Activated CD4-positive, alpha-beta memory T cell treated with anti-CD3 and anti-CD28 coated beads, Interleukin-2, amount 10 ng/mL, durations not matched to agents 7 days and 5 days (primary cell): ENCODE measurements at regions not wholly inside any gene's neighbourhood (a gene's known extent, or its start where the extent isn't known, plus 50 kb on each side); places are given as distances from the start of the nearest gene placed in this dataset.

ENCODE experiments used
- CTCF ChIA-PET: fragments of 350-600 bp; sonication (Branson Sonifier 250); formaldehyde crosslinking; loops from one replicate; lab custom pipeline; 2021; ENCODE audit warnings: antibody characterized with exemption, inconsistent platforms; lab: Charles Lee
- POLR2A ChIA-PET: fragments of 350-600 bp; sonication (Branson Sonifier 250); formaldehyde crosslinking; loops from one replicate; lab custom pipeline; 2021; ENCODE audit warnings: antibody characterized with exemption; lab: Charles Lee
- DNase-seq: peaks from one replicate; pipeline ENCODE4 v3.0.0-alpha.2; 2020
- H3K27ac Mint-ChIP-seq: one replicate; pipeline ENCODE4 v1.8.0; 2021; ENCODE audit warnings: mild to moderate bottlenecking, mixed read lengths
- H3K27me3 Mint-ChIP-seq: one replicate; pipeline ENCODE4 v1.8.0; 2021; ENCODE audit warnings: mixed read lengths
- H3K36me3 Mint-ChIP-seq: one replicate; pipeline ENCODE4 v1.8.0; 2021; ENCODE audit warnings: low read depth, mixed read lengths
- H3K4me1 Mint-ChIP-seq: one replicate; pipeline ENCODE4 v1.8.0; 2021; ENCODE audit warnings: mixed read lengths
- H3K4me3 Mint-ChIP-seq: one replicate; pipeline ENCODE4 v1.8.0; 2021; ENCODE audit warnings: mild to moderate bottlenecking, mixed read lengths
- H3K9me3 Mint-ChIP-seq: one replicate; pipeline ENCODE4 v1.8.0; 2021; ENCODE audit warnings: mixed read lengths

GRCh38 chr7:7060828-7061599, 121.3 kb upstream of the C1GALT1 start:
- Mint-ChIP-seq H3K9me3 (no peaks in the 10 kb centered on the region), H3K27me3 (no peaks in the 10 kb centered on the region), H3K36me3 (no peaks in the 10 kb centered on the region), H3K4me1 (no peaks in the 10 kb centered on the region), H3K27ac (no peak overlapping the region), H3K4me3 (no peak overlapping the region)
- ChIA-PET POLR2A (no interaction called here), CTCF (no interaction called here)
- no peak for DNase-seq

DNA sequence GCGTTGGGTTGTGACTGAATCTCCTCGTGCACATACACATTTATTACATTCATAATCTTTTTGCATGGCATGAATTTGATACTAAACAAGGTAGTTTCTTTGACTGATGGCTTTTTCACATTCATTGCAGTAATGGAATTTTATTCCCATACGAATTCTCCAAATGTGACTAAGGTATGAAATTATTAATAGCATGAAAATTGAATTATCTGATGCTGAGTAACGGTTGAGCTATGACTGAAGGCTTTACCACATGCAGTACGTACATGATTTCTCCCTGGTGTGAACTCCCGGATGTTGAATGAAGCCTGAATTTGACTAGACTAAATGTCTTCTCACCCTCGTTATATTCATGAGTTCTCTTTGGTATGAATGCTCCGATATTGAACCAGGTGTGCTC, 104.4 kb upstream of the C1GALT1 start:
- Mint-ChIP-seq H3K4me3 (no peak overlapping the region), H3K4me1 (no peaks in the 10 kb centered on the region), H3K36me3 (no peaks in the 10 kb centered on the region), H3K27me3 (no peaks in the 10 kb centered on the region), H3K27ac (no peak overlapping the region), H3K9me3 (no peaks in the 10 kb centered on the region)
- ChIA-PET POLR2A (no interaction called here), CTCF (no interaction called here)
- no peak for DNase-seq

DNA sequence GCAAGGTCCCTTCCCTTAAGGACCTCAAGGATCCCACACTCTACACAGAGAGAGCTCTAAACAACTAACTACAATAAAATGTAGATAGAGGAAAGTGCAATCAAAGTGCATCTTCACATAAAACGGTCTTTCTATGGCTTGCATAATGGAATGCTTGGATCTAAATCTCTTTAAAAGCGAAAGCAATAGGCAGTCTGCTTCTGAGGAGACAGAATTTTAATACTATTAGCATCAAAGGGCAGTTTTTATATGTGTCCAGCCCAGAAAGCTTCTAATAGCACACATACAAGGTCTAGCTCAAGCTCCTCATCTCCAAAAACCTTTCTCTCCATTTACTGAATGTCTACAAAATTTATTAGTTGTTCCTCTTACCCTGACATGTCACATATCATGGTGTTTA, 101.5 kb upstream of the C1GALT1 start:
- ChIA-PET CTCF (no interaction called here), POLR2A (no interaction called here)
- Mint-ChIP-seq H3K4me3 (no peak overlapping the region), H3K9me3 (peaks cover 2% of the 10 kb centered on the region), H3K36me3 (peaks cover 3% of the 10 kb centered on the region), H3K27ac (no peak overlapping the region), H3K4me1 (peaks cover 2% of the 10 kb centered on the region), H3K27me3 (peaks cover 3% of the 10 kb centered on the region)
- DNase-seq = no peak

GRCh38 chr7:7090460-7090859, 91.9 kb upstream of the C1GALT1 start:
- Mint-ChIP-seq H3K4me3 (no peak overlapping the region), H3K9me3 (peaks cover 7% of the 10 kb centered on the region), H3K36me3 (no peaks in the 10 kb centered on the region), H3K4me1 (no peaks in the 10 kb centered on the region), H3K27ac (no peak overlapping the region), H3K27me3 (peaks cover 11% of the 10 kb centered on the region)
- CTCF ChIA-PET = interaction anchor here (1.5 kb wide), 1 partner anchor 9 kb away, joined by 3 read pairs; no protein-coding TSS in a partner anchor
- DNase-seq = no peak
- POLR2A ChIA-PET = no interaction called here

DNA sequence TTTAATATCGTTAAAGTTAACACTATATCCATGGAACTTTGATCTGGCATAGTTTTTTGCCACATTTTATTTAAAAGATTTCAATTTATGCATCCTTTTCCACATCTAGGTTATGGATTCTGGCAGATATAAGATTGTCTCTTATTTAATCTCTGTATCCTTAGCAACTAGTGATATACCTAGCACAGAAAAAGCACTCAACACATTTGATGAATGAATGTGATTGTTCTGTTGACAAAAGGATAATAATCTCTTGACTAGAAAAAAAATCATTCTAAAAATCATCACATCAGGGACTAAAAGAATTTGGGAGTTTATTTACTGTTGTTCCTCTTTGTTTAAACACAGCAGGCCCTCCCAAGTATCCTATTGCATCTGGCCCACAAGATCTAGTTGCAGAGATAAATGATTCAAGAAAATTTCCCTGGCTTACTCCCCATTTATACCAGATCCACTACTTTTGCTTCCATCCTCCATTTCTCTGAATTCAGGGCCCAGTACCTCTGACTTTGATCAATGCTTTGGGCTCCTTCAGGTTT, 84.0 kb upstream of the C1GALT1 start:
- no peak overlapping the region for H3K4me3 Mint-ChIP-seq
- H3K4me1 Mint-ChIP-seq = peaks cover 4% of the 10 kb centered on the region
- DNase-seq = no peak
- H3K27me3 Mint-ChIP-seq = peaks cover 3% of the 10 kb centered on the region
- CTCF ChIA-PET = no interaction called here
- POLR2A ChIA-PET = interaction anchor here (1.4 kb wide), 1 partner anchor 84 kb away, joined by 4 read pairs; the partner anchor contains the start of gene C1GALT1
- H3K36me3 Mint-ChIP-seq = no peaks in the 10 kb centered on the region
- no peaks in the 10 kb centered on the region for H3K9me3 Mint-ChIP-seq
- H3K27ac Mint-ChIP-seq = no peak overlapping the region

- Mint-ChIP-seq H3K27me3 (peaks cover 3% of the 10 kb centered on the region), H3K36me3 (no peaks in the 10 kb centered on the region), H3K4me1 (peaks cover 9% of the 10 kb centered on the region), H3K27ac (no peak overlapping the region), H3K9me3 (no peaks in the 10 kb centered on the region), H3K4me3 (no peak overlapping the region)
- no peak for DNase-seq
- CTCF ChIA-PET = interaction anchor here (0.7 to 1.2 kb wide), 3 partner anchors 9 to 437 kb away, joined by 3 read pairs; no protein-coding TSS in a partner anchor
- POLR2A ChIA-PET = interaction anchor here (1.4 kb wide), 1 partner anchor 83 kb away, joined by 4 read pairs; the partner anchor contains the start of gene C1GALT1
These were observed 82.7 kb upstream of the C1GALT1 start for GRCh38 chr7:7099584-7100014.

- CTCF ChIA-PET = no interaction called here
These were observed 81.9 kb upstream of the C1GALT1 start for GRCh38 chr7:7100432-7100849.

GRCh38 chr7:7102906-7103305, 79.4 kb upstream of the C1GALT1 start:
- CTCF ChIA-PET = interaction anchor here (0.7 to 7.4 kb wide), 26 partner anchors 10 to 1193 kb away, joined by 3 to 53 read pairs (median 3); partner anchors contain the start of genes C1GALT1 and COL28A1
- DNase-seq = no peak
- no peak overlapping the region for H3K27ac Mint-ChIP-seq
- no peaks in the 10 kb centered on the region for H3K36me3 Mint-ChIP-seq
- POLR2A ChIA-PET = interaction anchor here (0.8 to 1.8 kb wide), 5 partner anchors 55 to 537 kb away, joined by 3 to 10 read pairs (median 3); partner anchors contain the start of gene C1GALT1
- H3K4me1 Mint-ChIP-seq = peaks cover 20% of the 10 kb centered on the region
- H3K27me3 Mint-ChIP-seq = no peaks in the 10 kb centered on the region
- no peaks in the 10 kb centered on the region for H3K9me3 Mint-ChIP-seq
- no peak overlapping the region for H3K4me3 Mint-ChIP-seq

More at GRCh38 chr7:7100432-7100849, 81.9 kb upstream of the C1GALT1 start:
- no peak for DNase-seq
- POLR2A ChIA-PET = no interaction called here
- H3K27ac Mint-ChIP-seq = no peak overlapping the region
- H3K36me3 Mint-ChIP-seq = no peaks in the 10 kb centered on the region
- peaks cover 3% of the 10 kb centered on the region for H3K27me3 Mint-ChIP-seq
- H3K9me3 Mint-ChIP-seq = no peaks in the 10 kb centered on the region
- peaks cover 16% of the 10 kb centered on the region for H3K4me1 Mint-ChIP-seq
- H3K4me3 Mint-ChIP-seq = no peak overlapping the region

GRCh38 chr7:7103343-7104313, 78.7 kb upstream of the C1GALT1 start:
- no peaks in the 10 kb centered on the region for H3K27me3 Mint-ChIP-seq
- H3K4me1 Mint-ChIP-seq = peaks cover 20% of the 10 kb centered on the region
- H3K9me3 Mint-ChIP-seq = peaks cover 1% of the 10 kb centered on the region
- no peak for DNase-seq
- H3K36me3 Mint-ChIP-seq = peaks cover under 1% of the 10 kb centered on the region
- CTCF ChIA-PET = interaction anchor here (0.6 to 7.4 kb wide), 30 partner anchors 11 to 1192 kb away, joined by 3 to 53 read pairs (median 3); partner anchors contain the start of genes C1GALT1 and COL28A1
- no peak overlapping the region for H3K4me3 Mint-ChIP-seq
- POLR2A ChIA-PET = interaction anchor here (0.8 to 1.8 kb wide), 5 partner anchors 54 to 536 kb away, joined by 3 to 10 read pairs (median 3); partner anchors contain the start of gene C1GALT1
- H3K27ac Mint-ChIP-seq = no peak overlapping the region

DNA sequence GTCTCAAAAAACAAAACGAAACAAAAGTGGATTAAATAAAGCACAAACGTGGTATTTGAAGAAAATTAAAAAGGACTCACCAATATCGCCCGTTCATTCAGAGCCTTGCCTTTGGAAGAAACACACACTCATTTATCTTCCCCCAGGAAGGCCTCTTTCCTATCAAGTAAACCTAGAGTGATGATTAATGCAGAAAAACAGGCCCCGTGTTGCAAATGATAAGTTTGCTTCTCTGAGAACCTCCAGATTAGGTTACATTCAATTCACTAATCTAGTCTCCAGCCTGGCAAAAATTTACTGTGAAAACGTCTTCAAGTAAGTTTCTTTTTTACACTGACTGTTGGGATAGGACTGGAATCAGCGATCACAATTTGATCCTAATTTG, 78.0 kb upstream of the C1GALT1 start:
- no peak for DNase-seq
- no peak overlapping the region for H3K4me3 Mint-ChIP-seq
- H3K36me3 Mint-ChIP-seq = peaks cover 4% of the 10 kb centered on the region
- H3K27ac Mint-ChIP-seq = no peak overlapping the region
- H3K4me1 Mint-ChIP-seq = peaks cover 20% of the 10 kb centered on the region
- no peaks in the 10 kb centered on the region for H3K27me3 Mint-ChIP-seq
- POLR2A ChIA-PET = interaction anchor here (1.2 to 1.8 kb wide), 2 partner anchors 54 to 78 kb away, joined by 4 to 10 read pairs; partner anchors contain the start of gene C1GALT1
- CTCF ChIA-PET = interaction anchor here (0.9 to 7.4 kb wide), 10 partner anchors 10 to 1192 kb away, joined by 3 to 53 read pairs (median 6); partner anchors contain the start of gene C1GALT1
- H3K9me3 Mint-ChIP-seq = peaks cover 6% of the 10 kb centered on the region

DNA sequence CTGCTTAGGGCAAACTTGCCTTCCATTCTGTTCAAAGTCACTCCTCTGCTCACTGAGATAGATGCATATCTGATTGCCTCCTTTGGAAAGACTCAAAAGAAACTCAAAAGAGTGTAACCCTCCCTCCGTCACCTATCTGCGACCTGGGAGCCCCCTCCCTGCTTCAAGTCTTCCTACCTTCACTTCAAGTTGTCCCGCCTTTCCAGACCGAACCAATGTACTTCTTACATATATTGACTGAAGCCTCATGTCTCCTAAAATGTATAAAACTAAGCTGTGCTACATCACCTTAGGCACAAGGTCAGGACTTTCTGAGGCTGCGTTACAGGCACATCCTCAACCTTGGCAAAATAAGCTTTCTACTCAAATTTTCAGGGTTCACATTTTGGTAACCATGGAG, 77.4 kb upstream of the C1GALT1 start:
- no peaks in the 10 kb centered on the region for H3K27me3 Mint-ChIP-seq
- DNase-seq = no peak
- H3K4me3 Mint-ChIP-seq = no peak overlapping the region
- H3K9me3 Mint-ChIP-seq = peaks cover 8% of the 10 kb centered on the region
- H3K27ac Mint-ChIP-seq = no peak overlapping the region
- H3K4me1 Mint-ChIP-seq = peaks cover 20% of the 10 kb centered on the region
- ChIA-PET CTCF (interaction anchor here (0.7 to 7.4 kb wide), 3 partner anchors 12 to 576 kb away, joined by 3 to 53 read pairs (median 19); partner anchors contain the start of gene C1GALT1), POLR2A (interaction anchor here (1.0 to 2.9 kb wide), 4 partner anchors 52 to 154 kb away, joined by 4 to 26 read pairs (median 6); partner anchors contain the start of gene C1GALT1)
- H3K36me3 Mint-ChIP-seq = peaks cover 7% of the 10 kb centered on the region
